HG02943 (cell line): ENCODE measurements at regions not wholly inside any gene's neighbourhood (a gene's known extent, or its start where the extent isn't known, plus 50 kb on each side); places are given as distances from the start of the nearest gene placed in this dataset.
A peak's percentile ranks its signal among the peaks of the same experiment; 100 is the strongest.
"Not testable (repeated sequence)": the region's sequence is repeated elsewhere in the genome, so short reads cannot be mapped to it uniquely, and the experiment has no call there.

ENCODE experiments used
- ATAC-seq: cut with Tn5 transposase; IDR thresholded peaks from one replicate; pipeline ENCODE4 v1.9.1; 2021; ENCODE audit warnings: mild to moderate bottlenecking, low read depth, moderate library complexity; ENCODE audit not compliant: unreplicated experiment

GRCh38 chr12:31162896-31163560 lies 89.4 kb downstream of the DDX11 start:
- not testable (repeated sequence) for ATAC-seq

- not testable (repeated sequence) for ATAC-seq
These were observed 100.6 kb downstream of the DDX11 start for GRCh38 chr12:31174293-31174692.

GRCh38 chr12:31177514-31177913 lies 103.9 kb downstream of the DDX11 start:
- ATAC-seq: not testable (repeated sequence)

- not testable (repeated sequence) for ATAC-seq
These were observed 105.2 kb downstream of the DDX11 start for GRCh38 chr12:31178875-31179274.

GRCh38 chr12:31179627-31180237 lies 106.1 kb downstream of the DDX11 start:
- not testable (repeated sequence) for ATAC-seq

GRCh38 chr12:31182571-31182970 lies 108.9 kb downstream of the DDX11 start:
- ATAC-seq: not testable (repeated sequence)

- not testable (repeated sequence) for ATAC-seq
These were observed 109.4 kb downstream of the DDX11 start for GRCh38 chr12:31183107-31183506.

GRCh38 chr12:31183899-31184298 lies 110.2 kb downstream of the DDX11 start:
- ATAC-seq: not testable (repeated sequence)

GRCh38 chr12:31184667-31185066 lies 111.0 kb downstream of the DDX11 start:
- not testable (repeated sequence) for ATAC-seq

GRCh38 chr12:31192689-31193088 lies 119.0 kb downstream of the DDX11 start:
- not testable (repeated sequence) for ATAC-seq

GRCh38 chr12:31195620-31196019 lies 122.0 kb downstream of the DDX11 start:
- not testable (repeated sequence) for ATAC-seq

GRCh38 chr12:31199476-31199875 lies 125.8 kb downstream of the DDX11 start:
- ATAC-seq: not testable (repeated sequence)

- no peak for ATAC-seq
These were observed 124.6 kb downstream of the SINHCAF start for GRCh38 chr12:31201382-31201781.

- ATAC-seq: no peak
These were observed 122.7 kb downstream of the SINHCAF start for GRCh38 chr12:31203261-31203660.

GRCh38 chr12:31205054-31205453 lies 120.9 kb downstream of the SINHCAF start:
- ATAC-seq: peak; percentile 85

GRCh38 chr12:31206038-31206670 lies 119.8 kb downstream of the SINHCAF start:
- ATAC-seq: no peak

GRCh38 chr12:31207799-31208465 lies 118.0 kb downstream of the SINHCAF start:
- ATAC-seq: no peak

GRCh38 chr12:31210104-31210503 lies 115.8 kb downstream of the SINHCAF start:
- no peak for ATAC-seq

GRCh38 chr12:31210541-31210940 lies 115.4 kb downstream of the SINHCAF start:
- no peak for ATAC-seq

GRCh38 chr12:31214626-31215517 lies 111.1 kb downstream of the SINHCAF start:
- ATAC-seq: no peak
